Smooth muscle cell (in vitro differentiated cells): ENCODE measurements at regions not wholly inside any gene's neighbourhood (a gene's known extent, or its start where the extent isn't known, plus 50 kb on each side); places are given as distances from the start of the nearest gene placed in this dataset.
A peak's percentile ranks its signal among the peaks of the same experiment; 100 is the strongest.

Experiments
- DNase-seq: peaks from one replicate; lab custom pipeline; 2025; ENCODE audit not compliant: unreplicated experiment; lab: John Stamatoyannopoulos, UW
- H2AFZ ChIP-seq: fragments of 200-600 bp; sonication (generic); 2 replicates; pipeline ENCODE4 v1.6.0; 2016; ENCODE audit warnings: antibody characterized with exemption, low read depth, mild to moderate bottlenecking
- H3F3A ChIP-seq: fragments of 200-600 bp; sonication (generic); 2 replicates; pipeline ENCODE4 v1.6.0; 2017; ENCODE audit warnings: antibody characterized with exemption, low read depth
- H3K27ac ChIP-seq: fragments of 200-600 bp; sonication (generic); 2 replicates; pipeline ENCODE4 v1.5.1; 2016; ENCODE audit warnings: low read depth, mild to moderate bottlenecking
- H3K27me3 ChIP-seq: fragments of 200-600 bp; sonication (generic); 2 replicates; pipeline ENCODE4 v1.6.1; 2016; ENCODE audit warnings: low read depth, mild to moderate bottlenecking
- H3K36me3 ChIP-seq: fragments of 200-600 bp; sonication (generic); 2 replicates; pipeline ENCODE4 v1.5.1; 2016; ENCODE audit warnings: low read depth
- H3K4me1 ChIP-seq: fragments of 200-600 bp; sonication (generic); 2 replicates; pipeline ENCODE4 v1.5.1; 2016; ENCODE audit warnings: low read depth
- H3K4me2 ChIP-seq: fragments of 200-600 bp; sonication (generic); 2 replicates; pipeline ENCODE4 v1.6.0; 2016; ENCODE audit warnings: mild to moderate bottlenecking
- H3K4me3 ChIP-seq: fragments of 200-600 bp; sonication (generic); 2 replicates; pipeline ENCODE4 v1.5.1; 2016; ENCODE audit warnings: mild to moderate bottlenecking
- H3K79me2 ChIP-seq: fragments of 200-600 bp; sonication (generic); 2 replicates; pipeline ENCODE4 v1.6.0; 2016; ENCODE audit warnings: low read depth, mild to moderate bottlenecking
- H3K9ac ChIP-seq: fragments of 200-600 bp; sonication (generic); 2 replicates; pipeline ENCODE4 v1.6.0; 2016; ENCODE audit warnings: low read depth
- H3K9me3 ChIP-seq: fragments of 200-600 bp; sonication (generic); replicated peaks from 2 replicates; pipeline ENCODE4 v1.5.1; 2016; ENCODE audit warnings: low read depth
- H4K20me1 ChIP-seq: fragments of 200-600 bp; sonication (generic); 2 replicates; pipeline ENCODE4 v1.6.0; 2016; ENCODE audit warnings: low read depth
- WGBS: methylation state at CpG from one replicate; pipeline ENCODE4 v1.1.7; 2016; ENCODE audit warnings: low lambda C conversion rate; 5-methylcytosine and 5-hydroxymethylcytosine counted together
- TF ChIP-seq, protein P1 (sequence below): fragments of 200-600 bp; sonication (generic); IDR thresholded peaks from 2 replicates; pipeline ENCODE4 v1.5.1; 2017; ENCODE audit warnings: borderline replicate concordance, mild to moderate bottlenecking, antibody characterized with exemption; ENCODE audit not compliant: insufficient read depth, poor library complexity, severe bottlenecking

DNA sequence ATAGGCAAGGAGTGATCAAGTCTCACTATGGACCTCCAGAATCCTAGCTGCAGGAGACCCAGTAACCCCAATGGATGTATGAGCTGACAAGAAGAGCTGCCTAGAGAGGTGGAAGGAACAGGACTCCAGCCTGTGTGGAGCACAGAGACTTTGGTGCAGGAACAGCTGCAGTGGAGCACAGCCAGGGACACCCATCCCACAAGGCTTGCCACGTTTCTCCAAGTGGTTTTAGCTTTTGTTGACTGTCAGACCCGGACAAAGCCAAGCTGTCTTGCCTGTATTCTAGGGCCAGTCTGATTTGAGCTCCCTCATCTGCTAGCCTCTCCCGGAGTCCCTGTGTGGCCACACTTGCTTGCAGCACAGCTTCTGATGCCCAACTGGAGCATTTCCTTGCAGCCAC is 224.7 kb downstream of the CHRM2 start:
- no peaks in the 10 kb centered on the region for H3K79me2 ChIP-seq
- no peak overlapping the region for H2AFZ ChIP-seq
- no peak overlapping the region for H3K27ac ChIP-seq
- TF ChIP-seq, protein P1, sequence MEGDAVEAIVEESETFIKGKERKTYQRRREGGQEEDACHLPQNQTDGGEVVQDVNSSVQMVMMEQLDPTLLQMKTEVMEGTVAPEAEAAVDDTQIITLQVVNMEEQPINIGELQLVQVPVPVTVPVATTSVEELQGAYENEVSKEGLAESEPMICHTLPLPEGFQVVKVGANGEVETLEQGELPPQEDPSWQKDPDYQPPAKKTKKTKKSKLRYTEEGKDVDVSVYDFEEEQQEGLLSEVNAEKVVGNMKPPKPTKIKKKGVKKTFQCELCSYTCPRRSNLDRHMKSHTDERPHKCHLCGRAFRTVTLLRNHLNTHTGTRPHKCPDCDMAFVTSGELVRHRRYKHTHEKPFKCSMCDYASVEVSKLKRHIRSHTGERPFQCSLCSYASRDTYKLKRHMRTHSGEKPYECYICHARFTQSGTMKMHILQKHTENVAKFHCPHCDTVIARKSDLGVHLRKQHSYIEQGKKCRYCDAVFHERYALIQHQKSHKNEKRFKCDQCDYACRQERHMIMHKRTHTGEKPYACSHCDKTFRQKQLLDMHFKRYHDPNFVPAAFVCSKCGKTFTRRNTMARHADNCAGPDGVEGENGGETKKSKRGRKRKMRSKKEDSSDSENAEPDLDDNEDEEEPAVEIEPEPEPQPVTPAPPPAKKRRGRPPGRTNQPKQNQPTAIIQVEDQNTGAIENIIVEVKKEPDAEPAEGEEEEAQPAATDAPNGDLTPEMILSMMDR = no peak
- 98% methylated on average over 3 of the region's 3 CpGs for WGBS
- H3K9me3 ChIP-seq = no peaks in the 10 kb centered on the region
- no peaks in the 10 kb centered on the region for H3K27me3 ChIP-seq
- no peak overlapping the region for H3K4me2 ChIP-seq
- no peaks in the 10 kb centered on the region for H3K36me3 ChIP-seq
- no peak overlapping the region for H3K9ac ChIP-seq
- no peaks in the 10 kb centered on the region for H3F3A ChIP-seq
- H4K20me1 ChIP-seq = no peaks in the 10 kb centered on the region
- DNase-seq = no peak
- no peak overlapping the region for H3K4me3 ChIP-seq
- H3K4me1 ChIP-seq = no peaks in the 10 kb centered on the region

DNA sequence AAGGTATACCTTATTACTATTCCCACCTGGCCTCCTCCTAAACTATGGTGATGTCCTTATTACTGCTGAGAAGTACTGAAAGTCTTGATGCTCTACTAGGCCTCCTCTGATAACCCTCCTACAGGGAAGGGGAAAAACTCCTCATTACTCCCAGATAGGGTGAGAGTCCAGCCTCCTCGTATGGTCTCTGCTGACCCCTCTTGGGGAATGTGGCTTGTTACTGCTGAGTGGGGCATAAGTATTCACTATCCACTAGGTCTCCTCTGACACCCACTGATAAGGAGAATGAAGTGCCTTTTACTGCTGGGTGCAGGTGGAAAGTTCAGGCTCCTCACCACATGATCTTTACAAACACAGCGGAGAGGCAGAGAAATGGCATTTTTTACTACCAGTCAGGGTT is 222.9 kb downstream of the CHRM2 start:
- TF ChIP-seq, protein P1 = peak; percentile 30
- H3K36me3 ChIP-seq = no peaks in the 10 kb centered on the region
- H3K27me3 ChIP-seq = no peaks in the 10 kb centered on the region
- no peak overlapping the region for H3K9ac ChIP-seq
- H3K79me2 ChIP-seq = no peaks in the 10 kb centered on the region
- H3K27ac ChIP-seq = no peak overlapping the region
- no peaks in the 10 kb centered on the region for H3K9me3 ChIP-seq
- no peak overlapping the region for H3K4me3 ChIP-seq
- 54% methylated on average over 2 of the region's 2 CpGs for WGBS
- no peak for DNase-seq
- no peaks in the 10 kb centered on the region for H3F3A ChIP-seq
- no peak overlapping the region for H2AFZ ChIP-seq
- H3K4me1 ChIP-seq = no peaks in the 10 kb centered on the region
- H3K4me2 ChIP-seq = no peak overlapping the region
- H4K20me1 ChIP-seq = no peaks in the 10 kb centered on the region

DNA sequence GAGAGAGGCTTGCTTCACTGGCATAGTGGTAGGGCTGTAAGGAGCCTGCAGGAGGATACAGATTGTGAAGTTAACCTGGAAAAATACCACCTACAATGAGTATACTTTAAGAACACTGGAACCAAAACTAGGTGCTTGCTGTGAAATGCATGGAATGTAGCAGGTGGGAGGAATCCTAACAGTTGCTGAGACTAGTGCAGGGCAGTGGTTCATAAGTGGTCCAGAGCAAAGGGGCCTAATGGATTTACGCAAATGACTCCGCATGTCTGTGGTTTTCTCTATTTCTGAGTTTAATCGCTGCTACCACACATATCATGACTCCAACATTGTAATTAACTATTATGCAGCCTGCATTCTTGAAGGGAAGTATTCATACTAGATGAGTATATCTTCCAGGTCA is 218.4 kb downstream of the CHRM2 start:
- Histone ChIP-seq H2AFZ (no peak overlapping the region), H3K9me3 (no peaks in the 10 kb centered on the region), H3K36me3 (no peaks in the 10 kb centered on the region), H3K79me2 (no peaks in the 10 kb centered on the region), H3K27ac (no peak overlapping the region), H3K4me1 (no peaks in the 10 kb centered on the region), H3K9ac (no peak overlapping the region), H3F3A (peaks cover 3% of the 10 kb centered on the region), H4K20me1 (no peaks in the 10 kb centered on the region), H3K4me2 (peak overlapping the region; percentile 32), H3K27me3 (no peaks in the 10 kb centered on the region), H3K4me3 (no peak overlapping the region)
- no peak for DNase-seq
- 41% methylated on average over 3 of the region's 3 CpGs for WGBS
- TF ChIP-seq, protein P1 = no peak

DNA sequence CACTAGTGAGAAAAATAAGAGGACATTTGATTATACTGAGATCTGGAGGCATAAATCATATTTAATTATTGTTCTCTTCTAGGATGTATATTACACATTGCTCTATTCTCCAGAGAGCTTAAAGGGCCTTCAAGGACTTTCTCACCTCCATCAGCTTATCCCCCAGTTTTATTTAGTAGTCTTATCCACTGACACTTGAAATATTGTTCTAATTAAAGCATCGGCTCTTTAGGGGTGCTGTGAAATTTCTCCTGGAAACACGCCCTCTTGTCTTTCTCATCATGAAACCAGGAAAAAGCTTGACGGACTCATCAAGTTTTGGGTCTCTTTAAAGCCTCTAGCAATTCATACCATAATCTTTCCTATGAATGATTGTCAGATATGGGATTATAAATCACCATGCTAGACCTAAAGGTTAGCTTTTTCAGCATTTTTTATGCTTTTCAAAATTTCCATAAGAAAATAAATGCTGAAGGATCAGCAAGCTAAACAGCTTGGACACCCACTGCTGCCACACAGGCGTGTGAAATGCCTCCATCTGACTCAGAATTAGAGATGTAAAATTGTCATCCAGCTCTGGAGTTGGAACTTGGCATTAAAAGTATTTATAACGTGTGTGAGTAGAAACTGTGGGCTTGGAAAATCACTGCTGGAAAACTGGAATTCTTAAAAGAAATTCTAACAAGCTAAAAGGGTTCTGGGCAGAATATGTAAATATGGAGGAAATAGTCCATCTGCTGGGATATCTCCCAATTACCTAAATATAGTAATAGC is 216.3 kb downstream of the CHRM2 start:
- Histone ChIP-seq H3K4me3 (no peak overlapping the region), H3K9ac (no peak overlapping the region), H3K9me3 (no peaks in the 10 kb centered on the region), H3K4me1 (no peaks in the 10 kb centered on the region), H3K79me2 (no peaks in the 10 kb centered on the region), H3K4me2 (peak overlapping the region; percentile 45), H3K27ac (peak overlapping the region; percentile 55), H4K20me1 (no peaks in the 10 kb centered on the region), H3F3A (peaks cover 3% of the 10 kb centered on the region), H3K36me3 (no peaks in the 10 kb centered on the region), H3K27me3 (no peaks in the 10 kb centered on the region), H2AFZ (peak overlapping the region; percentile 27)
- WGBS = 59% methylated on average over 5 of the region's 5 CpGs
- no peak for DNase-seq
- TF ChIP-seq, protein P1 = no peak
